Gastrocnemius medialis (tissue), 4 donors: ENCODE measurements at regions not wholly inside any gene's neighbourhood (a gene's known extent, or its start where the extent isn't known, plus 50 kb on each side); places are given as distances from the start of the nearest gene placed in this dataset.

ENCODE experiments used
- ATAC-seq, 2 donors: fragments of 150-250 bp; one replicate each; pipeline ENCODE4 v1.9.1; 2016
- DNase-seq, 2 donors: peaks; one replicate each; pipeline ENCODE4 v3.0.0-alpha.2; 2019
- H3K27ac ChIP-seq, 4 donors: fragments of 200-600 bp; sonication (generic); 1 replicate in 1 of 4; 2 replicates in 3 of 4; pipeline ENCODE4 v1.5.1; 2016 to 2018; ENCODE audit warnings: mild to moderate bottlenecking in 2 of 4, moderate library complexity in 1 of 4
- H3K27me3 ChIP-seq, 3 donors: fragments of 200-600 bp; sonication (generic) in 2 of 3; 1 replicate in 1 of 3; 2 replicates in 2 of 3; pipeline versions ENCODE4 v1.5.1 to v1.6.0; 2016 to 2019; ENCODE audit warnings: mild to moderate bottlenecking in 1 of 3, moderate library complexity in 1 of 3
- H3K36me3 ChIP-seq, 2 donors: fragments of 200-600 bp; sonication (generic) in 1 of 2; one replicate each; pipeline ENCODE4 v1.5.1; 2017 to 2018
- H3K4me1 ChIP-seq, 2 donors: fragments of 200-600 bp; sonication (generic) in 1 of 2; one replicate each; pipeline ENCODE4 v1.5.1; 2016 to 2017; ENCODE audit warnings: mild to moderate bottlenecking in 2 of 2
- H3K4me3 ChIP-seq, 4 donors: fragments of 200-600 bp; sonication (generic) in 3 of 4; 1 replicate in 1 of 4; 2 replicates in 3 of 4; pipeline ENCODE4 v1.5.1; 2016 to 2019; ENCODE audit warnings: mild to moderate bottlenecking in 2 of 4
- H3K9me3 ChIP-seq, 3 donors: fragments of 200-600 bp; sonication (generic) in 2 of 3; 1 replicate in 1 of 3; 2 replicates in 2 of 3; pipeline ENCODE4 v1.5.1; 2016 to 2019
- CTCF ChIP-seq, 5 experiments: fragments of 450-650 bp in 3 of 5; fragments of 200-600 bp in 2 of 5; sonication (generic) in 2 of 5; IDR thresholded peaks in 4 of 5; conservative IDR thresholded peaks in 1 of 5; 1 replicate in 4 of 5; 2 replicates in 1 of 5; pipeline ENCODE4 v1.5.1; 2016 to 2019; ENCODE audit warnings: antibody characterized with exemption in 5 of 5, mild to moderate bottlenecking in 3 of 5, moderate library complexity in 3 of 5
- POLR2A ChIP-seq, 2 donors: fragments of 450-650 bp; IDR thresholded peaks; one replicate each; pipeline ENCODE4 v1.6.1; 2017; ENCODE audit warnings: antibody characterized with exemption in 2 of 2, mild to moderate bottlenecking in 2 of 2, moderate library complexity in 2 of 2
- in situ Hi-C, 4 donors: fragments of 200-750 bp; cut with MboI; loops; one replicate each; pipeline versions ENCODE4 v1.15.0 to v1.8.0; 2017; ENCODE audit warnings: low sequenced_read_pairs in 4 of 4
- intact Hi-C: fragments of 100-400 bp; cut with DNase I; formaldehyde crosslinking; loops from one replicate; pipeline ENCODE4 v1.15.1; 2023; ENCODE audit warnings: low total_unique reads

GRCh38 chr4:144374065-144374464 is 233.5 kb upstream of the GYPA start:
- Histone ChIP-seq H3K27me3 (no peaks in the 10 kb centered on the region), H3K27ac (no peak overlapping the region), H3K4me3 (no peak overlapping the region), H3K9me3 (no peaks in the 10 kb centered on the region), H3K4me1 (no peaks in the 10 kb centered on the region), H3K36me3 (no peaks in the 10 kb centered on the region)
- in situ Hi-C loops (no loop called here), intact Hi-C loops (no loop called here)
- TF ChIP-seq POLR2A (IDR thresholded peaks at IDR 0.05): no peak
- TF ChIP-seq CTCF (IDR thresholded peaks at IDR 0.05 in 4 of 5, conservative IDR thresholded peaks at IDR 0.05 in 1 of 5): no peak
- DNase-seq: no peak
- no peak for ATAC-seq

- DNase-seq (no peak), ATAC-seq (no peak)
- intact Hi-C loops: no loop called here
- H3K9me3 ChIP-seq: no peaks in the 10 kb centered on the region
- no peaks in the 10 kb centered on the region for H3K36me3 ChIP-seq
- in situ Hi-C loops: no loop called here
- H3K4me1 ChIP-seq: no peaks in the 10 kb centered on the region
- TF ChIP-seq CTCF (IDR thresholded peaks at IDR 0.05 in 4 of 5, conservative IDR thresholded peaks at IDR 0.05 in 1 of 5) (no peak), POLR2A (IDR thresholded peaks at IDR 0.05) (no peak)
- no peaks in the 10 kb centered on the region for H3K27me3 ChIP-seq
- H3K4me3 ChIP-seq: no peak overlapping the region
- H3K27ac ChIP-seq: no peak overlapping the region
Measured at GRCh38 chr4:144376866-144377265, 236.3 kb upstream of the GYPA start.

- no peak for ATAC-seq
- intact Hi-C loops: no loop called here
Measured at GRCh38 chr4:144384408-144384807, 243.9 kb upstream of the GYPA start.

GRCh38 chr4:144399927-144400326 is 246.0 kb upstream of the HHIP start:
- TF ChIP-seq POLR2A (IDR thresholded peaks at IDR 0.05) (no peak), CTCF (IDR thresholded peaks at IDR 0.05 in 4 of 5, conservative IDR thresholded peaks at IDR 0.05 in 1 of 5) (no peak)
- in situ Hi-C loops: no loop called here
- intact Hi-C loops: no loop called here

More at GRCh38 chr4:144384408-144384807, 243.9 kb upstream of the GYPA start:
- in situ Hi-C loops: no loop called here
- DNase-seq: no peak
- no peaks in the 10 kb centered on the region for H3K9me3 ChIP-seq
- H3K27ac ChIP-seq: no peak overlapping the region
- H3K36me3 ChIP-seq: no peaks in the 10 kb centered on the region
- no peaks in the 10 kb centered on the region for H3K4me1 ChIP-seq
- TF ChIP-seq CTCF (IDR thresholded peaks at IDR 0.05 in 4 of 5, conservative IDR thresholded peaks at IDR 0.05 in 1 of 5) (no peak), POLR2A (IDR thresholded peaks at IDR 0.05) (no peak)
- no peaks in the 10 kb centered on the region for H3K27me3 ChIP-seq
- H3K4me3 ChIP-seq: no peak overlapping the region

DNA sequence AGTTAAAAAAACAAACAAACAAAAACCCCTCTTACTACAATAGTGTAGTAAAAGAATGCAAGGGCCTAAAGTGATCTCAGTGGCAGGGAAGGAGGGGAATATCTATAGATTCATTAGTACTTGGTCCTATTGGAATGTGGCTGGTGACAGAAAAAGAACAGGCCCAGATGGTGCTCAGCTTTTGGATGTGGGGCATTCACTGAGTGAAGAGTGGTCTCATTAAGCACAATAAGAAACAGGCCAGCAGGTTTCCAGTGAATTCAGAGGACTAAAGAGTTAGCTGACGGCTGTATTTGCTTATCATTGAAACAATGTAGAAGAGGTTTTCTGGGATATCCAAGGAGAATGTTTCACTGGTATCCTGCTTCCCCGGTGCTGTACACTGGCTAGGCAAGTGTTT is 243.8 kb upstream of the HHIP start:
- Histone ChIP-seq H3K27ac (no peak overlapping the region), H3K9me3 (no peaks in the 10 kb centered on the region), H3K27me3 (no peaks in the 10 kb centered on the region), H3K4me3 (no peak overlapping the region), H3K4me1 (no peaks in the 10 kb centered on the region), H3K36me3 (no peaks in the 10 kb centered on the region)
- no peak for TF ChIP-seq CTCF (IDR thresholded peaks at IDR 0.05 in 4 of 5, conservative IDR thresholded peaks at IDR 0.05 in 1 of 5)
- no peak for TF ChIP-seq POLR2A (IDR thresholded peaks at IDR 0.05)
- DNase-seq: no peak
- in situ Hi-C loops (no loop called here), intact Hi-C loops (no loop called here)
- ATAC-seq: no peak

More at GRCh38 chr4:144399927-144400326, 246.0 kb upstream of the HHIP start:
- Histone ChIP-seq H3K27ac (no peak overlapping the region), H3K4me1 (no peaks in the 10 kb centered on the region), H3K4me3 (no peak overlapping the region), H3K36me3 (no peaks in the 10 kb centered on the region), H3K27me3 (no peaks in the 10 kb centered on the region), H3K9me3 (no peaks in the 10 kb centered on the region)
- DNase-seq: no peak
- no peak for ATAC-seq
